ENCODE measurements at regions not wholly inside any gene's neighbourhood (a gene's known extent, or its start where the extent isn't known, plus 50 kb on each side); places are given as distances from the start of the nearest gene placed in this dataset.

DNA sequence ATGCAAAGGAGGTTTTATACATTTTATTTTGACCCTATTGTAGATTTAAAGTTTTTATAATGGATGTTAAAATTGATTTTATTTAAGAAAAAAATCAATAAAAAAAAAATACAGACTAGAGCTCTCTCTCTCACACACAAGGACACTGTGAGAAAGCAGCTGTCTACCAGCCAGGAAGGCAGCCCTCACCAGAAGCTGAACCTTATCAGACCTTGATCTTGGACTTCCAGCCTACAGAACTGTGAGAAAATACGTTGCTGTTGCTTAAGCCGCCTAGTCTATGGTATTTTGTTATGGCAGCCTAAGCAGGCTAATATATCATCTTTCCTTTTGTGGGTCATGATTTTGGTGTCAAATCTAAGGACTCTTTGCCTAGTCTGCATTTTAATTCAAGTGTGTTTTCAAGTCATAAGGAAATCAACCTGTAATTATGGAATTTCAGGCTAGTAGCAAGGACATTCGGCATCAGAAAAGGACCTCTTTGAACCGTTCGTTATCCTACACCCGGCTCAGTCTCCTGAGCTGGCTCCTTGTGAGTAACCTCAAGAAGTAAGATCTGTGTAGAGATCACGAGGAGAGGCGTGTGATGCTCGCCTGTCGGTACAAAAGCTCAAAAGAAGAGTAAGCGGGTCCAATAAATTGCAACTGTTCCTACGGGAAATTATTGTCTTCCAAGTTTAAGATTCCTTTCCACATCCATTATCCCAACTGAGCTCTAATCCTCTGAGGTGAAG lies 98.2 kb downstream of the PDCL3 start:
- DNase-seq (ENCODE audit: low spot score), result no peak

GRCh38 chr2:100662866-100663265 lies 100.1 kb downstream of the PDCL3 start:
- DNase-seq (ENCODE audit: low spot score), result no peak

DNA sequence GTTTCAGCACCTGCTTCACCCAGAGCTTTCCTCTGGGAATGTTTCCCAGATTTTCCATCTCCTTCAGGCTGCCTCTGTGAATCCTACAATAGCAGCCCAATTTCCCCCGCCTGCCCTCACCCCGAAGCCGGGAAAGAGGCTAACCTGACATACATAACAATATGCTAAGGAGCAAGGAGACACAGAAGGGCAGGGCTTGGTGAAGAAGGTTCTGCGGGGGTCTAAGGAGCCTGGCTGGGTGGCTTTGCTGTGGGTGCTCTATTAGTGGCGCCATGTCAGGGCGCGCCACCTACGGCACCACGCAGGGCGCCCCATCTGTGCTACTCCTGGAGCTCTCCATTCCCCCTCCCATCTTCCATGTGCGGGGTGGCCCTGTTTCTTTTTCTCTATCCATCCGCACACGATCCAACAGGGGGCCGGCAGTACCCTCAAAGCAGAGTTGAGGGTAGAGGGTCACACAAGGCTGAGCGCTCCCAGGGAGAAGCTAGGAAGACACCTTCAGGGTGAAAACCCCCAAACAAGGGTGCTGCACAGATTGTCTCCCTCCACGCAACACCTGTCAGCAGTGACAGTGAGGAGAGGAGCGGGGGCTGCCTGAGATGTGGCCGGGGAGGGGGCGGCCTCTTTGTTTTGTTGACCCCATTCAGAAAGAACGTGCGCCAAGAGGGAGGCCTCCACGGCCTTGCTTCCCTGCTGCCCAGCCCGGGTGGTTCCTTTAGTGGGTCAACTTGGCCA lies 101.4 kb downstream of the PDCL3 start:
- DNase-seq (ENCODE audit: low spot score), result no peak

DNA sequence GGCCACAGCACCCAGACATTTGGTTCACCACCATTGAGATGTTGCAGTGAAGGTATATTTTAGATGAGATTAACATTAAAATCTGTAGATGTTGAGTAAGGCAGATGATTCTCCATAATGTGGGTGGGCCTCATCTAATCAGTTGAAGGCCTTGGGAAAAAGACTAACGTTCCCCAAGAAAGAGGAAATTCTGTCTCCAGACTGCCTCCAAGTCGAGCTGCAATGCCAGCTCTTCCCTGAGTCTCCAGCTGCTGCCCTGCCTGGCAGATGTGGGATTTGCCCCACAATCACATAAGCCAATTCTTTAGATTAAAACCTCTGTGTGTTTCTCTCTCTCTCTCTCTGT lies 101.9 kb downstream of the PDCL3 start:
- no peak for DNase-seq (ENCODE audit: low spot score)

GRCh38 chr2:100666996-100667395 lies 104.2 kb downstream of the PDCL3 start:
- no peak for DNase-seq (ENCODE audit: low spot score)

DNA sequence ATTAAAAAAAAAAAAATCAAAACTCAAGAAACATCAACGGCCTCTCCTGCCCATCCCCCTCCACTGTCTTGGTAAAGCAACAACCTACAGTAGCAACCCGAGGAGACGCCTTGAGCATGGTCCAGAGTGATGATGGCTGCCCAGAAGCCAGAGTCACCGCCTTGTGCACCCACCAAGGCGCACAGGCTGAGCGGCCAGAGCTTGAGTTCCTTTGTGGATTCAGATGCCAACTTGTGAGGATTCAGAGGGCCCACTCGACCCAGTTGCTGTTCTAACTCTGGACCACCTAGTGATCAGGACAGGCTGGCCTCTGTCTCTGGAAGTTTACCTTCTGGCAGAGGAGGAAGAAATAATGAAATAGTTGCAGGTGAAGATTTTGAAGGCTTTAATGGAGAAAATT lies 105.0 kb downstream of the PDCL3 start:
- no peak for DNase-seq (ENCODE audit: low spot score)

DNA sequence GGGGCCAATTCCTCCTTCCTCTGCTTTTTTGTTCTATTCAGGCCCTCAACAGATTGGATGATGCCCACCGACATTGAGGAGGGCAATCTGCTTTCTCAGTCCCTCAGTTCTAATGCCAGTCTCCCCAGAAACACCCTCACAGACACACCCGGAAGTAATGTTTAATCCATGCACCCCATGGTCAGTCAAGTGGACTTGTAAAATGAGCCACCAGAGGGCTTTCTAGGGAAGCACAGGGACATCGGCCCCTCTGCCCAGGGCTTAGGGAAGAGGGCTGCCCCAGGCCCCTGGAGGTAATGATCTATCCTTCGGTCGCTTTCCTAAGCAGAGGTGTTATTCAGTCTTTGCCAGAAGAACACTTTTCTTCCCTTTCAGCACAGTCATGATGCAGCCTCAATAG lies 107.4 kb downstream of the PDCL3 start:
- no peak for DNase-seq (ENCODE audit: low spot score)

- DNase-seq (ENCODE audit: low spot score), result no peak
These were observed 110.3 kb downstream of the PDCL3 start for GRCh38 chr2:100673115-100673514.

DNA sequence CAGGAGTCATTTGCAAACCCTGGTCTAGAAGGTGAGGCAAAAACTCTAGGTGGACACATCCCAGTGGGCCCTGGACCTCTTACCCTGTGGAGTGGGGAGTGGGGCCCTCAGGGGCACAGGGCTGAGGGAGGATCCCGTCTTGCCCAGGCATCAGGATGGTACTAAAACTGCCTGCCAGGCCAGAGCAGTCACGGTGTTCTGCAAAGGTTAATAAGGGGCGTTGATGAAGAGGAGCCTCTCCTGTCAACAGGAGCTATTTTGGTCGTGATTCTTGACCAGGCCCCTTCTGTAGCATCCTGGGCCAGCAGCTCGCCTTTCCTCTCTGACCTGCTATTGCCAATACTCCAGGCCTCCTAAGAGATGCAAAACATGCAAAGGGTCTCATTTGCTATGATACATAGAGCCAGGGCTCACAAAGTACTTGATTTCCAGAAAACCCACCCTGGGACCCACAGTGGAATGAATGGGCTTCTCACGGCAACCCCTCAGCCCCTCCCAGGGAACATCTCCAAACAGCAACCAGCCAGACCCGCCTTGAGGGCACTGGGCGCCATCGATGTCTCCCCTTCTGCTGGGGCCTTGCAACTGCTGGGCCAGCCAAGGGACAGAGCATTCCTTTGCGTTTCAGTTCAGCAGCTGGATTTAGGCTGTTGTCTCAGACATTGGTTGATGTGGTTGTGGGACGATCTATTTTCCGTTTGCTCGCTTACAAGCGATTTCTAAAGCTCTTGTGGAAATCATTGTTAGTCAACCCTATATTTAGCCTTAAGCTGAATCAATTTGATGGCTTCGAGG lies 111.1 kb downstream of the PDCL3 start:
- no peak for DNase-seq (ENCODE audit: low spot score)

GRCh38 chr2:100674666-100675065 lies 111.9 kb downstream of the PDCL3 start:
- no peak for DNase-seq (ENCODE audit: low spot score)

- DNase-seq (ENCODE audit: low spot score), result no peak
These were observed 112.6 kb downstream of the PDCL3 start for GRCh38 chr2:100675373-100675772.

GRCh38 chr2:100675855-100676254 lies 113.1 kb downstream of the PDCL3 start:
- DNase-seq (ENCODE audit: low spot score), result no peak

DNA sequence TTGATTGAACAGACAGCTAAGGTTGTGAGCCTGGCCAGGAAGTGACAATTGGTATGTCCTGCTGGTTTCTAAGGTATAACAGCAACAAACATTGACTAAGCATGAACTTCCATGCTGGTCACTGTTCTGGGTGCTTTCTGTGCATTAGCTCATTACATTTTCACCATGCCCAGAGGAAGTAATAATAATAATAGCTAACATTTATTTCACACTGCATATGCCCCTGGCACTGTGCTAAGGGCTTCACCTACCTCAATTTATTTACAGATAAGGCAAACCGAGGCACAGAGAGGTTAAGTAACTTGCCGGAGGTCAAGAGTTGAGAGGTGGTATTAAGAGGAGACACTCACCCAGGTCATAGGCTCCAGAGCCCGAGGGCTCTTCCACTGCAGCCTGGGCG lies 113.6 kb downstream of the PDCL3 start:
- no peak for DNase-seq (ENCODE audit: low spot score)

GRCh38 chr2:100677611-100678185 lies 114.9 kb downstream of the PDCL3 start:
- DNase-seq (ENCODE audit: low spot score), result no peak

- no peak for DNase-seq (ENCODE audit: low spot score)
These were observed 116.4 kb downstream of the PDCL3 start for GRCh38 chr2:100679211-100679610.

GRCh38 chr2:100682536-100682935 lies 119.7 kb downstream of the PDCL3 start:
- DNase-seq (ENCODE audit: low spot score), result no peak

- DNase-seq (ENCODE audit: low spot score), result no peak
These were observed 120.4 kb downstream of the PDCL3 start for GRCh38 chr2:100683231-100683630.

DNA sequence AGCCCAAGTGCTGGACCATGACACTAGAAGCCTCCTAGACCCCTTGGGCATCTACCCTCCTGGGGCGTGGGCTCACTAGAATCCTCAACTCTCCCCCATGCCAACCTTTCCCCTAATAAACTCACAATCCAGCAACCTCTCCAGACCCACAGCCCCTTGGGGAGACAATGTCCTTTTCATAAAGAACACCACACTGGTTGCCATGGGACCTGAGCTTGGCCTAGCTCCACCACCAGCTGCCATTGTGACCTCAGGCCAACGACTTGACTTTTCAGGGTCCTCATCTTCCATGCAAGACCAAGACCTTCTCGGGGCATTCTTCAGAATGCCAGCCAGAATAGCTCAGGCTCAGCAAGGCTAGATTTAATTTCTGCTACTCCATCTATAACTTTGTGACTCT lies 128.1 kb upstream of the NPAS2 start:
- no peak for DNase-seq (ENCODE audit: low spot score)

DNA sequence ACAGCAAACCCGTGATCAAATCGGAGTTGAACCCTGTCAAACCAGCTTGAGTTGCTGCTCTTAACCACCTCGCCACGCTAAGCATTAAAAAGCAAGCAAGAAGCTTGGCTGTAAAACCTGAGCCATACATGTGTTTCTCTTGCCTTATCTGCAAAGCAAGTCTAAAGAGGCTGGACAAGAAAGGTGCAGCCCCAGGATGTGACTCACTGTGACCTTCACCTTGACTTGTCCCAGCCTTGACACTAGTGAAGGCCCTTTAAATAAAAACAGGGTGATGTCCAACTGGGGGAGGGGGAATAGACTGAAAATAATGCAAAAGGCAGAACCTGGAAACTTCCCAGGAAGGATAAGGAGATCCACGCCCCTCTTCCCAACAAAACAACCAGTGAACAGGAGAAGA lies 127.6 kb upstream of the NPAS2 start:
- DNase-seq (ENCODE audit: low spot score), result no peak

DNA sequence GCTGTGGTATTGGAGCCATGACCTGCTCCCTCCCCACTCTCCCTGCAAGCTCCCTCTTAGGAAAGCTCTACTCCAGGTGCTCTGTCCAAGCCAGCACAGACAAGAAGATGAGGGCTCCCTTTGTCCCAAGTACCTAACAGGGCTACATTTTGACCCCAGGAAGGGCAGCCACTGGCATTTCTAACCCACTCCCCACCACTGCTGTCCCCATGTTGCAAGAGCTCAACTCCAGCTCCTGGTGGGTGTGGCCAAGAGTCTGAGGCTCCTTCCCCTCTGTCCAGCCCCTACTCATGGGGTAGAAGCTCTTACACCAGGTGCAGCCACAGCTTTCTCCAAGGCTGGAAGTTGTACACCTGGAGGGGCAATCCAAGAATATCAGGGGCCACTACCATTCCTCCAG lies 127.0 kb upstream of the NPAS2 start:
- DNase-seq (ENCODE audit: low spot score), result no peak

DNA sequence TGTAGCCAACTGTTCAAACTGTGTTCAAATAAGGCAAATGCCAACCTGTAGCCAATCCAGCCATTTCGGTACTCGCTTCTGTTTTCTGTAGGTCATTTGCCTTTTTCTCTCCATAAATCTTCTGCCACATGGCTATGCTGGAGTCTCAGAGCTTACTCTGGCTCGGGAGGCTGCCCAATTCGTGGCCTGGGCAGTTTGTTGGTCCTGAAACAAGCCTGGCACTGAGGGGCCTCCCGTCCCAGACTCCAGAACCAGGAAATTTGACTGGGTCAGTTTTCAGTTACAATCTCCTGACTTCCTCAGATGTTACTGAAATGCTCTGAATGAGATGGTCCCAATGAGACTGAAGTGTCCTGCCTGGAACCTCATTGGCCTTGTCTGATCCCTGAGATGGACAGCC lies 120.8 kb upstream of the NPAS2 start:
- DNase-seq (ENCODE audit: low spot score), result no peak

DNA sequence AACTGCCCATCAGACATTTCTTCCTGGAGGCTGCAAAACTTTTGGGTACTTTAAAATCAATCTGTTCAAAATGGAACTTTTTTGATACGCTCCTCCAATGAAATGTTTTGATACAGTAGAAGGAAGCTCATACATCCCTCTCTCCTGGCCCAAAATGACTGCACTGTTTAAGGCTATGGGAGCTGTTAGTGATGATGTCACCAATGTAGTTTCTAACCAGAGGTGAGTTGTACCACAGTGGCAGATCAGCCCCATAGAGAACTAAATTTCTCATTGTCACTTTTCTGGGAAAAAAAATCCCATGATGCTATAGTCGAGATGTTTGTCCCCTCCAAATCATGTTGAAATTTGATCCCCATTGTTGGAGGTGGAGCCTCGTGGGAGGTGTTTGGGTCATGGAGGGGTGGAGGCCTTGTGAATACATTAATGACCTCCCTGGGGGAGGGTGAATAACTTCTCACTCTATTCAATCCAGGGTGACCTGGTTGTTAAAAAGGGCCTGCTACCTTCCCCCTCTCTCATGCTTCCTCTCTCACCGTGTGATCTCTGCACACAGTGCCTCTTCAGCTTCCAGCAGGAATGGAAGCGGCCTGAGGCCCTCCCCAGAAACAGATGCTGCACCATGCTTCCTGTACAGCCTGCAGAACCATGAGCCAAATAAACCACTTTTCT lies 117.4 kb upstream of the NPAS2 start:
- DNase-seq (ENCODE audit: low spot score), result no peak
